NT2/D1 (cell line): ENCODE measurements at regions not wholly inside any gene's neighbourhood (a gene's known extent, or its start where the extent isn't known, plus 50 kb on each side); places are given as distances from the start of the nearest gene placed in this dataset.

Experiments used
- YY1 ChIP-seq: IDR thresholded peaks from 2 replicates; pipeline ENCODE4 v1.6.1; 2011; ENCODE audit not compliant: insufficient read length, insufficient read depth
- ZNF274 ChIP-seq: IDR thresholded peaks from 2 replicates; pipeline ENCODE4 v1.6.1; 2011; ENCODE audit warnings: mild to moderate bottlenecking, low read depth, low read length

- no peak for TF ChIP-seq YY1
- no peak for TF ChIP-seq ZNF274
These were observed 318.8 kb upstream of the DEPDC1 start for GRCh38 chr1:68815632-68816031.
